HCT116 (cell line): ENCODE measurements at regions not wholly inside any gene's neighbourhood (a gene's known extent, or its start where the extent isn't known, plus 50 kb on each side); places are given as distances from the start of the nearest gene placed in this dataset.

Source experiments
- ATAC-seq: fragments of 200-7000 bp; cut with Tn5 transposase; 2 replicates; pipeline ENCODE4 v1.9.1; 2020; ENCODE audit warnings: mild to moderate bottlenecking, moderate library complexity
- BruUV-seq: library from RNA; stranded (reverse); fragments of 400-500 nt; replicated peaks from 2 replicates; lab custom pipeline; 2021; lab: Mats Ljungman, UMichigan
- CTCF ChIA-PET: fragments of 300-600 bp; sonication (Branson Sonifier 250); formaldehyde crosslinking; loops from one replicate; lab custom pipeline; 2021; ENCODE audit warnings: antibody characterized with exemption; lab: Charles Lee
- POLR2A ChIA-PET: fragments of 300-600, 350-600 bp; sonication (Branson Sonifier 250); formaldehyde crosslinking; loops from one replicate; lab custom pipeline; 2021; ENCODE audit warnings: antibody characterized with exemption; lab: Charles Lee
- RAD21 ChIA-PET, 2 experiments: fragments of 300-600 bp; sonication (Branson Sonifier 250); formaldehyde crosslinking; loops; one replicate each; lab custom pipeline; 2023; ENCODE audit warnings: low total read pairs in 2 of 2; ENCODE audit not compliant: uncharacterized antibody in 2 of 2, unreplicated experiment in 2 of 2, low non-redundant PET in 1 of 2; lab: Charles Lee
- DNase-seq: peaks from one replicate; pipeline ENCODE4 v3.0.0-alpha.2; 2010; ENCODE audit warnings: low read depth, low spot score
- H2AFZ ChIP-seq: fragments of 200-600 bp; shearing (Covaris generic), sonication (generic); 2 replicates; pipeline ENCODE4 v1.6.1; 2017; ENCODE audit warnings: low read depth, mixed run types, mixed read lengths, antibody characterized with exemption, low read length; ENCODE audit not compliant: poor library complexity, severe bottlenecking
- H3K27ac ChIP-seq: 2 replicates; pipeline ENCODE4 v1.5.1; 2012; ENCODE audit warnings: low read depth, low read length
- H3K27me3 ChIP-seq: fragments of 200-600 bp; sonication (generic); 2 replicates; pipeline ENCODE4 v1.6.1; 2016; ENCODE audit warnings: mixed run types, low read length, mixed read lengths; ENCODE audit not compliant: insufficient read depth
- H3K36me3 ChIP-seq, 2 experiments: fragments of 200-500 bp in 1 of 2; fragments of 200-600 bp in 1 of 2; sonication (Bioruptor generic) in 1 of 2; sonication (generic) in 1 of 2; 2 replicates each; pipeline versions ENCODE4 v1.5.1 to v1.6.1; 2014 to 2016; ENCODE audit warnings: low read length in 2 of 2, inconsistent platforms in 1 of 2, mixed read lengths in 1 of 2, mixed run types in 1 of 2; ENCODE audit not compliant: insufficient read depth in 2 of 2, control insufficient read depth in 1 of 2
- H3K4me1 ChIP-seq, 2 experiments: fragments of 200-600 bp in 1 of 2; sonication (generic) in 1 of 2; 2 replicates each; pipeline versions ENCODE4 v1.5.1 to v1.6.1; 2012 to 2017; ENCODE audit warnings: low read length in 2 of 2, inconsistent platforms in 1 of 2, mild to moderate bottlenecking in 1 of 2, mixed read lengths in 1 of 2, mixed run types in 1 of 2, moderate library complexity in 1 of 2; ENCODE audit not compliant: insufficient read depth in 2 of 2, control insufficient read depth in 1 of 2
- H3K4me2 ChIP-seq: fragments of 200-600 bp; sonication (generic); 2 replicates; pipeline ENCODE4 v1.6.1; 2017; ENCODE audit warnings: mixed run types, low read length, mixed read lengths
- H3K4me3 ChIP-seq, 2 experiments: fragments of 200-600 bp in 1 of 2; sonication (generic) in 1 of 2; replicated peaks in 1 of 2; 2 replicates each; pipeline ENCODE4 v1.5.1; 2011 to 2016; ENCODE audit warnings: low read length in 2 of 2, control low read depth in 1 of 2, low read depth in 1 of 2, mild to moderate bottlenecking in 1 of 2, mixed read lengths in 1 of 2, mixed run types in 1 of 2
- H3K79me2 ChIP-seq: fragments of 200-600 bp; sonication (generic); 2 replicates; pipeline ENCODE4 v1.6.1; 2017; ENCODE audit warnings: mild to moderate bottlenecking, mixed run types, low read length, moderate library complexity, mixed read lengths; ENCODE audit not compliant: insufficient read depth
- H3K9ac ChIP-seq: fragments of 200-600 bp; sonication (generic); 2 replicates; pipeline ENCODE4 v1.6.1; 2016; ENCODE audit warnings: low read length, mixed read lengths
- H3K9me2 ChIP-seq: fragments of 200-600 bp; sonication (generic), shearing (Covaris generic); 2 replicates; pipeline ENCODE4 v1.6.1; 2017; ENCODE audit warnings: mixed run types, mild to moderate bottlenecking, moderate library complexity; ENCODE audit not compliant: insufficient read depth
- H3K9me3 ChIP-seq, 2 experiments: fragments of 200-500 bp in 1 of 2; fragments of 200-600 bp in 1 of 2; sonication (Bioruptor generic) in 1 of 2; sonication (generic) in 1 of 2; 2 replicates each; pipeline ENCODE4 v1.6.1; 2014 to 2017; ENCODE audit warnings: low read length in 2 of 2, mixed read lengths in 2 of 2, inconsistent platforms in 1 of 2, low read depth in 1 of 2, mild to moderate bottlenecking in 1 of 2, mixed run types in 1 of 2, moderate library complexity in 1 of 2; ENCODE audit not compliant: control insufficient read depth in 1 of 2, insufficient read depth in 1 of 2
- H4K20me1 ChIP-seq: fragments of 200-600 bp; sonication (generic), shearing (Covaris generic); 2 replicates; pipeline ENCODE4 v1.6.1; 2017; ENCODE audit warnings: mixed run types, mild to moderate bottlenecking, moderate library complexity; ENCODE audit not compliant: insufficient read depth
- EGR1 ChIP-seq: IDR thresholded peaks from 2 replicates; pipeline ENCODE4 v1.6.1; 2012; ENCODE audit warnings: low read depth
- ZFX ChIP-seq: fragments of 450-650 bp; IDR thresholded peaks from 2 replicates; pipeline ENCODE4 v1.6.1; 2017
- intact Hi-C: fragments of 100-400 bp; cut with micrococcal nuclease; formaldehyde crosslinking; loops from 2 replicates; pipeline ENCODE4 v1.10.0; 2022
- TF ChIP-seq, protein P1 (sequence below), 3 experiments: fragments of 200-600 bp in 1 of 3; sonication (generic) in 1 of 3; IDR thresholded peaks in 2 of 3; conservative IDR thresholded peaks in 1 of 3; 2 replicates each; pipeline ENCODE4 v1.5.1; 2012 to 2017; ENCODE audit warnings: low read depth in 2 of 3, low read length in 2 of 3, antibody characterized with exemption in 1 of 3, borderline replicate concordance in 1 of 3, control low read depth in 1 of 3, mild to moderate bottlenecking in 1 of 3, mixed read lengths in 1 of 3, mixed run types in 1 of 3, moderate library complexity in 1 of 3; ENCODE audit not compliant: insufficient read depth in 1 of 3
- TF ChIP-seq, protein P2 (sequence below): IDR thresholded peaks from 2 replicates; pipeline ENCODE4 v1.6.1; 2011; ENCODE audit warnings: mild to moderate bottlenecking, low read length, moderate library complexity; ENCODE audit not compliant: insufficient replicate concordance; ENCODE audit errors: extremely low read depth

DNA sequence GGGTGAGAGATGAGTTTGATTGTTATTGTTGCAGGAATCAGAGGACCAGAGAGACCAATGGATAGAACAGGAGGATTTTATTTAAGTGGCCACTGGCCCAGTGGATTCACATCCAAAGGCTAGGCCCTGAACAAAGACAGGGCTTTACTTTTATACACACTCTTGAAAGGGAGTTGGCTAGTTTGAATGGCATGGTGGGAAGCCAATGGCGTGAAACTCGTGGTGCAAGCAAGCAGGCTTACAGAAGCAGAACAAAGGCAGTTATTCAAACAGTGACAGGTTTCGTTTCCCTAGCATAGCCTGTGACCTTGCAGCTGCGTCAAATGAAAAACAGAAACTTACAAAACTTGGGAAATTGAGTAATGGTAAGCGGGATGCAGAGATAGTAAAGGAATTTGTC, 110.2 kb upstream of the PRDX4 start:
- no peak for DNase-seq
- Histone ChIP-seq H3K9ac (no peak overlapping the region), H3K4me1 (no peaks in the 10 kb centered on the region), H3K36me3 (no peaks in the 10 kb centered on the region), H3K4me3 (no peak overlapping the region), H3K27ac (no peak overlapping the region), H4K20me1 (no peaks in the 10 kb centered on the region), H3K79me2 (no peaks in the 10 kb centered on the region), H3K9me2 (no peaks in the 10 kb centered on the region), H3K4me2 (no peak overlapping the region), H3K9me3 (no peaks in the 10 kb centered on the region), H3K27me3 (peaks cover 3% of the 10 kb centered on the region; the same call in 1 of the 2 replicates), H2AFZ (no peak overlapping the region)
- no peak for TF ChIP-seq ZFX
- CTCF ChIA-PET, result no interaction called here
- intact Hi-C loops, result no loop called here
- POLR2A ChIA-PET, result no interaction called here
- BruUV-seq, result no TSS peak
- ATAC-seq, result no peak
- RAD21 ChIA-PET, result no interaction called here

DNA sequence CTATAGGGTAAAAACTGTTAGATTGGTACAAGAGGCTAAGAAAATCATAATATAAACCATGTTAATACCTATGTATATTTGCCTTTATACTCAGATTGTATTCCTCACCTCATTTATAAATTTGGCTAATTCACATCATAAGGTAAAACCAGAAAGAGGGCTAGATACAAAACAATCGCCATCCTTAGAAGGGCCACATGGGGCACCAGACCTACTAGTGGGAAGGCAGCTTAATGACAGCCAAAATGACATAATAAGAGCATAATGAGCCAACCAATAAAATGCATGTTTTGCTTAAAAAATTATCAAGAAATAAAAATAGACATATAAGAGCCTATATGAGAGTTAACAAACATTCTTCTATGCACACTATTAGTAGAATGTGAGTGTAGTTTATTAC, 107.3 kb upstream of the PRDX4 start:
- intact Hi-C loops, result no loop called here
- no TSS peak for BruUV-seq
- Histone ChIP-seq H3K27me3 (no peaks in the 10 kb centered on the region), H3K9me2 (no peaks in the 10 kb centered on the region), H4K20me1 (no peaks in the 10 kb centered on the region), H3K4me3 (no peak overlapping the region), H3K36me3 (no peaks in the 10 kb centered on the region), H3K9ac (no peak overlapping the region), H3K79me2 (no peaks in the 10 kb centered on the region), H3K4me1 (no peaks in the 10 kb centered on the region), H2AFZ (no peak overlapping the region), H3K4me2 (no peak overlapping the region), H3K27ac (no peak overlapping the region), H3K9me3 (no peaks in the 10 kb centered on the region)
- TF ChIP-seq, protein P1, sequence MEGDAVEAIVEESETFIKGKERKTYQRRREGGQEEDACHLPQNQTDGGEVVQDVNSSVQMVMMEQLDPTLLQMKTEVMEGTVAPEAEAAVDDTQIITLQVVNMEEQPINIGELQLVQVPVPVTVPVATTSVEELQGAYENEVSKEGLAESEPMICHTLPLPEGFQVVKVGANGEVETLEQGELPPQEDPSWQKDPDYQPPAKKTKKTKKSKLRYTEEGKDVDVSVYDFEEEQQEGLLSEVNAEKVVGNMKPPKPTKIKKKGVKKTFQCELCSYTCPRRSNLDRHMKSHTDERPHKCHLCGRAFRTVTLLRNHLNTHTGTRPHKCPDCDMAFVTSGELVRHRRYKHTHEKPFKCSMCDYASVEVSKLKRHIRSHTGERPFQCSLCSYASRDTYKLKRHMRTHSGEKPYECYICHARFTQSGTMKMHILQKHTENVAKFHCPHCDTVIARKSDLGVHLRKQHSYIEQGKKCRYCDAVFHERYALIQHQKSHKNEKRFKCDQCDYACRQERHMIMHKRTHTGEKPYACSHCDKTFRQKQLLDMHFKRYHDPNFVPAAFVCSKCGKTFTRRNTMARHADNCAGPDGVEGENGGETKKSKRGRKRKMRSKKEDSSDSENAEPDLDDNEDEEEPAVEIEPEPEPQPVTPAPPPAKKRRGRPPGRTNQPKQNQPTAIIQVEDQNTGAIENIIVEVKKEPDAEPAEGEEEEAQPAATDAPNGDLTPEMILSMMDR (IDR thresholded peaks at IDR 0.05 in 2 of 3, conservative IDR thresholded peaks at IDR 0.05 in 1 of 3; ENCODE audit: borderline replicate concordance in 1 of 3, insufficient read depth in 1 of 3, low read depth in 2 of 3, low read length in 2 of 3), result peak in 1 of 3 experiments; percentile 7; a peak in 1 of 6 replicates
- TF ChIP-seq, protein P2, sequence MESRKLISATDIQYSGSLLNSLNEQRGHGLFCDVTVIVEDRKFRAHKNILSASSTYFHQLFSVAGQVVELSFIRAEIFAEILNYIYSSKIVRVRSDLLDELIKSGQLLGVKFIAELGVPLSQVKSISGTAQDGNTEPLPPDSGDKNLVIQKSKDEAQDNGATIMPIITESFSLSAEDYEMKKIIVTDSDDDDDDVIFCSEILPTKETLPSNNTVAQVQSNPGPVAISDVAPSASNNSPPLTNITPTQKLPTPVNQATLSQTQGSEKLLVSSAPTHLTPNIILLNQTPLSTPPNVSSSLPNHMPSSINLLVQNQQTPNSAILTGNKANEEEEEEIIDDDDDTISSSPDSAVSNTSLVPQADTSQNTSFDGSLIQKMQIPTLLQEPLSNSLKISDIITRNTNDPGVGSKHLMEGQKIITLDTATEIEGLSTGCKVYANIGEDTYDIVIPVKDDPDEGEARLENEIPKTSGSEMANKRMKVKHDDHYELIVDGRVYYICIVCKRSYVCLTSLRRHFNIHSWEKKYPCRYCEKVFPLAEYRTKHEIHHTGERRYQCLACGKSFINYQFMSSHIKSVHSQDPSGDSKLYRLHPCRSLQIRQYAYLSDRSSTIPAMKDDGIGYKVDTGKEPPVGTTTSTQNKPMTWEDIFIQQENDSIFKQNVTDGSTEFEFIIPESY, result no peak
- no peak for TF ChIP-seq EGR1
- DNase-seq (no peak), ATAC-seq (no peak)
- RAD21 ChIA-PET, result no interaction called here
- POLR2A ChIA-PET, result no interaction called here
- CTCF ChIA-PET, result no interaction called here
